ENCODE measurements at regions not wholly inside any gene's neighbourhood (a gene's known extent, or its start where the extent isn't known, plus 50 kb on each side); places are given as distances from the start of the nearest gene placed in this dataset.

GRCh38 chr1:219298571-219299148 lies 125.0 kb downstream of the LYPLAL1 start:
- H3K27ac ChIP-seq (ENCODE audit: insufficient read depth, low read depth, low read length, poor library complexity, severe bottlenecking), result no peak overlapping the region

GRCh38 chr1:219296430-219297355 lies 123.0 kb downstream of the LYPLAL1 start:
- no peaks in the 10 kb centered on the region for H3K9me3 ChIP-seq (ENCODE audit: control insufficient read depth, low read length)
- no peak overlapping the region for H3K27ac ChIP-seq (ENCODE audit: insufficient read depth, low read depth, low read length, poor library complexity, severe bottlenecking)
- H3K27me3 ChIP-seq (ENCODE audit: control insufficient read depth, insufficient read depth, low read length, poor library complexity, severe bottlenecking), result no peaks in the 10 kb centered on the region
- H3K4me1 ChIP-seq (ENCODE audit: control insufficient read depth, insufficient read depth, low read length), result no peaks in the 10 kb centered on the region
- H3K36me3 ChIP-seq (ENCODE audit: control insufficient read depth, insufficient read depth, low read length), result no peaks in the 10 kb centered on the region
- no peak overlapping the region for H3K4me3 ChIP-seq (ENCODE audit: insufficient read depth, low read depth, low read length)
- 89 to 97% methylated on average over 6 of the region's 6 CpGs for WGBS, 2 experiments

More at GRCh38 chr1:219298571-219299148, 125.0 kb downstream of the LYPLAL1 start:
- no peaks in the 10 kb centered on the region for H3K27me3 ChIP-seq (ENCODE audit: control insufficient read depth, insufficient read depth, low read length, poor library complexity, severe bottlenecking)
- H3K9me3 ChIP-seq (ENCODE audit: control insufficient read depth, low read length), result no peaks in the 10 kb centered on the region
- WGBS, 2 experiments, result 97 to 100% methylated on average over 4 of the region's 4 CpGs
- H3K36me3 ChIP-seq (ENCODE audit: control insufficient read depth, insufficient read depth, low read length), result no peaks in the 10 kb centered on the region
- H3K4me1 ChIP-seq (ENCODE audit: control insufficient read depth, insufficient read depth, low read length), result no peaks in the 10 kb centered on the region
- H3K4me3 ChIP-seq (ENCODE audit: insufficient read depth, low read depth, low read length), result no peak overlapping the region

DNA sequence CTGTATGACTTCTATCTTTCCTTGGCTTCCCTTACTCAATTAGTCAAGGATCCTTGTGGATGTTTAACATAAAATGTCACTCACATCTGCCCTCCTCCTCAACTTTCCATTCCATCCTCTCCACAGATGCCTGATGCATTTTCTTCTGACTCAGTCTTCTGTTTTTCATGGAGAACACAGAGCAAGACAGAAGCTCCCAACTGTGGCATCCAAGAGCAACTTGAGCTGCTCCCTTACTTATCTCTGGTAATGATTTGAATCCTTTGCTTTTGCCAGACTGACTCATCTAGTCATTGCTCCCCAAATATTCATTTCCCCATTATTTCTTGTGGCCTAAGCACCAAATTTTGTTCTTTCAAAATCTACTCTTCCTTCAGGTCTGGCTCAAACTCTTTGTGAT lies 120.6 kb downstream of the LYPLAL1 start:
- Histone ChIP-seq H3K36me3 (ENCODE audit: control insufficient read depth, insufficient read depth, low read length) (no peaks in the 10 kb centered on the region), H3K9me3 (ENCODE audit: control insufficient read depth, low read length) (no peaks in the 10 kb centered on the region), H3K4me1 (ENCODE audit: control insufficient read depth, insufficient read depth, low read length) (no peaks in the 10 kb centered on the region), H3K4me3 (ENCODE audit: insufficient read depth, low read depth, low read length) (no peak overlapping the region), H3K27me3 (ENCODE audit: control insufficient read depth, insufficient read depth, low read length, poor library complexity, severe bottlenecking) (no peaks in the 10 kb centered on the region), H3K27ac (ENCODE audit: insufficient read depth, low read depth, low read length, poor library complexity, severe bottlenecking) (no peak overlapping the region)

GRCh38 chr1:219293410-219293809 lies 119.7 kb downstream of the LYPLAL1 start:
- no peaks in the 10 kb centered on the region for H3K4me1 ChIP-seq (ENCODE audit: control insufficient read depth, insufficient read depth, low read length)
- no peaks in the 10 kb centered on the region for H3K9me3 ChIP-seq (ENCODE audit: control insufficient read depth, low read length)
- no peaks in the 10 kb centered on the region for H3K36me3 ChIP-seq (ENCODE audit: control insufficient read depth, insufficient read depth, low read length)
- no peak overlapping the region for H3K27ac ChIP-seq (ENCODE audit: insufficient read depth, low read depth, low read length, poor library complexity, severe bottlenecking)
- no peaks in the 10 kb centered on the region for H3K27me3 ChIP-seq (ENCODE audit: control insufficient read depth, insufficient read depth, low read length, poor library complexity, severe bottlenecking)
- WGBS, 2 experiments, result 100% methylated on average over 2 of the region's 3 CpGs
- H3K4me3 ChIP-seq (ENCODE audit: insufficient read depth, low read depth, low read length), result no peak overlapping the region

DNA sequence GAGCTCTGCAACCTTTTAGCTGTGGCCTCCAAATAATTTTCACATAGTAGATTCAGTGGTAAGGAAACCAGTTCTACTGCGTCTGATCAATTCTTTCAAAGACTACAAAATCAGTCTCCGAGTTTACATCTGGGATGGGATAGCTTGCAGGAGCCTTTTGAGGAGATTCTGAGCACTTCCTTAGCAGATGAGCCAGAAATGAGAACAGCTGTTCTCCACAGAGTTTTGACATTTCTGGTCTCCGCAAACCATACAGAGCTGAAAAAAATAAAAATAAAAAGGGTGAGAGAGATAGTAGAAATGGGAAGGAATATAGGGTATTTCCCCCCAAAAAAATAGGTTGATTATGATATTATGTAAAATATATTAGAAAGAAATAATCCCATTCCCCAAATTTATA lies 119.3 kb downstream of the LYPLAL1 start:
- Histone ChIP-seq H3K27ac (ENCODE audit: insufficient read depth, low read depth, low read length, poor library complexity, severe bottlenecking) (no peak overlapping the region), H3K4me1 (ENCODE audit: control insufficient read depth, insufficient read depth, low read length) (no peaks in the 10 kb centered on the region), H3K27me3 (ENCODE audit: control insufficient read depth, insufficient read depth, low read length, poor library complexity, severe bottlenecking) (no peaks in the 10 kb centered on the region), H3K36me3 (ENCODE audit: control insufficient read depth, insufficient read depth, low read length) (no peaks in the 10 kb centered on the region), H3K9me3 (ENCODE audit: control insufficient read depth, low read length) (no peaks in the 10 kb centered on the region), H3K4me3 (ENCODE audit: insufficient read depth, low read depth, low read length) (no peak overlapping the region)
- WGBS, 2 experiments, result 92 to 99% methylated on average over 3 of the region's 3 CpGs

GRCh38 chr1:219292341-219292740 lies 118.7 kb downstream of the LYPLAL1 start:
- Histone ChIP-seq H3K27me3 (ENCODE audit: control insufficient read depth, insufficient read depth, low read length, poor library complexity, severe bottlenecking) (no peaks in the 10 kb centered on the region), H3K36me3 (ENCODE audit: control insufficient read depth, insufficient read depth, low read length) (no peaks in the 10 kb centered on the region), H3K4me3 (ENCODE audit: insufficient read depth, low read depth, low read length) (no peak overlapping the region), H3K27ac (ENCODE audit: insufficient read depth, low read depth, low read length, poor library complexity, severe bottlenecking) (no peak overlapping the region), H3K4me1 (ENCODE audit: control insufficient read depth, insufficient read depth, low read length) (no peaks in the 10 kb centered on the region), H3K9me3 (ENCODE audit: control insufficient read depth, low read length) (no peaks in the 10 kb centered on the region)

GRCh38 chr1:219289171-219289570 lies 115.5 kb downstream of the LYPLAL1 start:
- Histone ChIP-seq H3K27ac (ENCODE audit: insufficient read depth, low read depth, low read length, poor library complexity, severe bottlenecking) (no peak overlapping the region), H3K4me3 (ENCODE audit: insufficient read depth, low read depth, low read length) (no peak overlapping the region), H3K36me3 (ENCODE audit: control insufficient read depth, insufficient read depth, low read length) (no peaks in the 10 kb centered on the region), H3K4me1 (ENCODE audit: control insufficient read depth, insufficient read depth, low read length) (no peaks in the 10 kb centered on the region), H3K27me3 (ENCODE audit: control insufficient read depth, insufficient read depth, low read length, poor library complexity, severe bottlenecking) (no peaks in the 10 kb centered on the region), H3K9me3 (ENCODE audit: control insufficient read depth, low read length) (no peaks in the 10 kb centered on the region)
- WGBS, 2 experiments, result 81 to 88% methylated on average over 5 of the region's 6 CpGs

GRCh38 chr1:219283541-219283940 lies 109.9 kb downstream of the LYPLAL1 start:
- no peaks in the 10 kb centered on the region for H3K27me3 ChIP-seq (ENCODE audit: control insufficient read depth, insufficient read depth, low read length, poor library complexity, severe bottlenecking)
- H3K9me3 ChIP-seq (ENCODE audit: control insufficient read depth, low read length), result no peaks in the 10 kb centered on the region
- no peaks in the 10 kb centered on the region for H3K36me3 ChIP-seq (ENCODE audit: control insufficient read depth, insufficient read depth, low read length)
- no peak overlapping the region for H3K4me3 ChIP-seq (ENCODE audit: insufficient read depth, low read depth, low read length)
- H3K27ac ChIP-seq (ENCODE audit: insufficient read depth, low read depth, low read length, poor library complexity, severe bottlenecking), result no peak overlapping the region
- H3K4me1 ChIP-seq (ENCODE audit: control insufficient read depth, insufficient read depth, low read length), result no peaks in the 10 kb centered on the region

DNA sequence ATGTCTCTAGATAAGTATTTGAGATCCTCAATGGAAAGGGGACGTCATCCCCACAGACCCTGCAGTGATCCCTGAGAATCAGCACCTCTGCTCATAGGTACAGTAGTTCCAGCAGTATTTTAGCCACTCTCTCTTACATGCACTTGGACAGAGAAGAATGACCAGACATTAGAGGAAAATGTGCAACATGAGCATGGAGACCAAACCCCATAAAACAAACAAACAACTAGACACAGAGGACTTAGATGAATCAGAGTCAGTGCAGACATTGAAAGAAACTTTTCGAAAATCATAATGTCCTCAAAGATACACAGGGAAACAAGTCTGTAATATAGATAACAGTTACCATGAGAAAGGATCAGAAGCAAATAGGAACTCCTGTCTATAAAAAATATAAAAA lies 108.2 kb downstream of the LYPLAL1 start:
- no peak overlapping the region for H3K4me3 ChIP-seq (ENCODE audit: insufficient read depth, low read depth, low read length)
- no peaks in the 10 kb centered on the region for H3K27me3 ChIP-seq (ENCODE audit: control insufficient read depth, insufficient read depth, low read length, poor library complexity, severe bottlenecking)
- H3K9me3 ChIP-seq (ENCODE audit: control insufficient read depth, low read length), result no peaks in the 10 kb centered on the region
- H3K36me3 ChIP-seq (ENCODE audit: control insufficient read depth, insufficient read depth, low read length), result no peaks in the 10 kb centered on the region
- H3K27ac ChIP-seq (ENCODE audit: insufficient read depth, low read depth, low read length, poor library complexity, severe bottlenecking), result no peak overlapping the region
- 82 to 94% methylated on average over 2 of the region's 2 CpGs for WGBS, 2 experiments
- H3K4me1 ChIP-seq (ENCODE audit: control insufficient read depth, insufficient read depth, low read length), result no peaks in the 10 kb centered on the region

GRCh38 chr1:219279017-219279770 lies 105.5 kb downstream of the LYPLAL1 start:
- H3K36me3 ChIP-seq (ENCODE audit: control insufficient read depth, insufficient read depth, low read length), result no peaks in the 10 kb centered on the region
- H3K4me3 ChIP-seq (ENCODE audit: insufficient read depth, low read depth, low read length), result no peak overlapping the region
- H3K27me3 ChIP-seq (ENCODE audit: control insufficient read depth, insufficient read depth, low read length, poor library complexity, severe bottlenecking), result no peaks in the 10 kb centered on the region
- 90 to 93% methylated on average over 6 of the region's 6 CpGs for WGBS, 2 experiments
- no peaks in the 10 kb centered on the region for H3K9me3 ChIP-seq (ENCODE audit: control insufficient read depth, low read length)
- no peak overlapping the region for H3K27ac ChIP-seq (ENCODE audit: insufficient read depth, low read depth, low read length, poor library complexity, severe bottlenecking)
- no peaks in the 10 kb centered on the region for H3K4me1 ChIP-seq (ENCODE audit: control insufficient read depth, insufficient read depth, low read length)
